GM18519 (cell line): ENCODE measurements at regions not wholly inside any gene's neighbourhood (a gene's known extent, or its start where the extent isn't known, plus 50 kb on each side); places are given as distances from the start of the nearest gene placed in this dataset.
"Not testable (repeated sequence)": the region's sequence is repeated elsewhere in the genome, so short reads cannot be mapped to it uniquely, and the experiment has no call there.

Experiments
- ATAC-seq: cut with Tn5 transposase; IDR thresholded peaks from one replicate; pipeline ENCODE4 v1.9.1; 2021; ENCODE audit warnings: mild to moderate bottlenecking, moderate library complexity; ENCODE audit not compliant: unreplicated experiment, low FRiP score

GRCh38 chr4:116202524-116202923 is 882.9 kb downstream of the TRAM1L1 start:
- ATAC-seq: no peak

- no peak for ATAC-seq
Measured at GRCh38 chr4:116197317-116197809, 888.0 kb downstream of the TRAM1L1 start.

GRCh38 chr4:116183241-116183640 is 902.1 kb downstream of the TRAM1L1 start:
- no peak for ATAC-seq

- ATAC-seq: no peak
Measured at GRCh38 chr4:116180157-116180601, 905.2 kb downstream of the TRAM1L1 start.

- not testable (repeated sequence) for ATAC-seq
Measured at GRCh38 chr4:116151371-116151770, 934.0 kb downstream of the TRAM1L1 start.

- ATAC-seq: no peak
Measured at GRCh38 chr4:116150152-116150551, 935.2 kb downstream of the TRAM1L1 start.

- no peak for ATAC-seq
Measured at GRCh38 chr4:116143198-116143597, 942.2 kb downstream of the TRAM1L1 start.

GRCh38 chr4:116132946-116133345 is 952.4 kb downstream of the TRAM1L1 start:
- ATAC-seq: no peak

- ATAC-seq: no peak
Measured at GRCh38 chr4:116126794-116127193, 958.6 kb downstream of the TRAM1L1 start.

- no peak for ATAC-seq
Measured at GRCh38 chr4:116122124-116122523, 963.3 kb downstream of the TRAM1L1 start.

- ATAC-seq: no peak
Measured at GRCh38 chr4:116118221-116118620, 967.2 kb downstream of the TRAM1L1 start.

GRCh38 chr4:116112861-116113260 is 972.5 kb downstream of the TRAM1L1 start:
- ATAC-seq: not testable (repeated sequence)

GRCh38 chr4:116110713-116111112 is 974.7 kb downstream of the TRAM1L1 start:
- no peak for ATAC-seq

GRCh38 chr4:116108606-116109005 is 976.8 kb downstream of the TRAM1L1 start:
- ATAC-seq: no peak

- ATAC-seq: no peak
Measured at GRCh38 chr4:116101321-116101720, 984.1 kb downstream of the TRAM1L1 start.

- no peak for ATAC-seq
Measured at GRCh38 chr4:116099596-116099995, 985.8 kb downstream of the TRAM1L1 start.

- ATAC-seq: not testable (repeated sequence)
Measured at GRCh38 chr4:116097353-116097752, 983.9 kb upstream of the NDST4 start.

- no peak for ATAC-seq
Measured at GRCh38 chr4:116092961-116093360, 979.5 kb upstream of the NDST4 start.

- ATAC-seq: no peak
Measured at GRCh38 chr4:116088771-116089170, 975.4 kb upstream of the NDST4 start.

GRCh38 chr4:116082808-116083366 is 969.5 kb upstream of the NDST4 start:
- ATAC-seq: no peak

GRCh38 chr4:116073051-116073450 is 959.6 kb upstream of the NDST4 start:
- no peak for ATAC-seq

GRCh38 chr4:116070283-116070682 is 956.9 kb upstream of the NDST4 start:
- no peak for ATAC-seq
